PC-9 (cell line): ENCODE measurements at regions not wholly inside any gene's neighbourhood (a gene's known extent, or its start where the extent isn't known, plus 50 kb on each side); places are given as distances from the start of the nearest gene placed in this dataset.

Experiments
- BruUV-seq: library from RNA; stranded (reverse); fragments of 400-500 nt; replicated peaks from 2 replicates; lab custom pipeline; 2021; lab: Mats Ljungman, UMichigan
- CTCF ChIA-PET: fragments of 300-600 bp; sonication (Branson Sonifier 250); formaldehyde crosslinking; loops from one replicate; lab custom pipeline; 2022; ENCODE audit warnings: antibody characterized with exemption; lab: Charles Lee
- POLR2A ChIA-PET: fragments of 300-600 bp; sonication (Branson Sonifier 250); formaldehyde crosslinking; loops from one replicate; lab custom pipeline; 2022; ENCODE audit warnings: antibody characterized with exemption; ENCODE audit not compliant: unreplicated experiment; lab: Charles Lee
- DNase-seq, 2 experiments: peaks; one replicate each; pipeline versions ENCODE4 v3.0.0 to v3.0.0-alpha.2; 2015 to 2022; ENCODE audit warnings: mixed read lengths in 1 of 2
- H2AFZ ChIP-seq: fragments of 200-600 bp; sonication (generic); 2 replicates; pipeline ENCODE4 v1.8.1; 2017; ENCODE audit warnings: antibody characterized with exemption
- H3F3A ChIP-seq: fragments of 200-600 bp; sonication (generic); 2 replicates; pipeline ENCODE4 v1.8.1; 2017; ENCODE audit warnings: antibody characterized with exemption, mild to moderate bottlenecking, low read depth; ENCODE audit not compliant: insufficient read depth
- H3K27ac ChIP-seq: fragments of 200-600 bp; sonication (generic); 2 replicates; pipeline ENCODE4 v1.6.1; 2016; ENCODE audit warnings: mixed run types
- H3K27me3 ChIP-seq: fragments of 200-600 bp; sonication (generic); 2 replicates; pipeline ENCODE4 v1.6.1; 2016; ENCODE audit warnings: low read depth, mixed run types; ENCODE audit not compliant: insufficient read depth
- H3K36me3 ChIP-seq: fragments of 200-600 bp; sonication (generic); 2 replicates; pipeline ENCODE4 v1.6.1; 2016; ENCODE audit warnings: low read depth, mixed run types
- H3K4me1 ChIP-seq: fragments of 200-600 bp; sonication (generic); replicated peaks from 2 replicates; pipeline ENCODE4 v1.6.1; 2016; ENCODE audit warnings: mixed run types; ENCODE audit not compliant: insufficient read depth
- H3K4me2 ChIP-seq: fragments of 200-600 bp; sonication (generic); 2 replicates; pipeline ENCODE4 v1.6.1; 2017; ENCODE audit warnings: mixed run types
- H3K4me3 ChIP-seq: fragments of 200-600 bp; sonication (generic); 2 replicates; pipeline ENCODE4 v1.6.1; 2016; ENCODE audit warnings: mixed run types
- H3K79me2 ChIP-seq: fragments of 200-600 bp; sonication (generic); 2 replicates; pipeline ENCODE4 v1.6.1; 2017; ENCODE audit warnings: low read depth, mixed run types
- H3K9me2 ChIP-seq: fragments of 200-600 bp; sonication (generic); 2 replicates; pipeline ENCODE4 v1.8.1; 2017; ENCODE audit warnings: mild to moderate bottlenecking; ENCODE audit not compliant: insufficient read depth
- H3K9me3 ChIP-seq: fragments of 200-600 bp; sonication (generic); 2 replicates; pipeline ENCODE4 v1.8.1; 2016; ENCODE audit warnings: low read depth; ENCODE audit not compliant: insufficient read depth
- H4K20me1 ChIP-seq: fragments of 200-600 bp; sonication (generic); 2 replicates; pipeline ENCODE4 v1.8.1; 2017; ENCODE audit not compliant: insufficient read depth
- CTCF ChIP-seq: fragments of 200-600 bp; sonication (generic); conservative IDR thresholded peaks from 2 replicates; pipeline ENCODE4 v1.6.1; 2017; ENCODE audit warnings: mixed run types, antibody characterized with exemption, mild to moderate bottlenecking, moderate library complexity
- EZH2 ChIP-seq: fragments of 200-600 bp; sonication (generic); IDR thresholded peaks from 2 replicates; pipeline ENCODE4 v1.8.0; 2017; ENCODE audit warnings: antibody characterized with exemption, low read depth
- intact Hi-C: fragments of 100-400 bp; cut with micrococcal nuclease; formaldehyde crosslinking; loops from one replicate; pipeline ENCODE4 v1.10.0; 2022; ENCODE audit not compliant: unreplicated experiment

GRCh38 chr15:70385711-70386110 lies 288.0 kb upstream of the TLE3 start:
- TF ChIP-seq EZH2, result no peak
- no peak for TF ChIP-seq CTCF
- ChIA-PET CTCF (no interaction called here), POLR2A (interaction anchor here (0.6 kb wide), 1 partner anchor 163 kb away, joined by 3 read pairs; no protein-coding TSS in a partner anchor)
- Histone ChIP-seq H3K27ac (no peak overlapping the region), H3F3A (no peaks in the 10 kb centered on the region), H3K79me2 (no peaks in the 10 kb centered on the region), H2AFZ (no peak overlapping the region), H3K9me2 (no peaks in the 10 kb centered on the region), H3K36me3 (no peaks in the 10 kb centered on the region), H3K27me3 (no peaks in the 10 kb centered on the region), H3K9me3 (no peaks in the 10 kb centered on the region), H3K4me3 (no peak overlapping the region), H4K20me1 (no peaks in the 10 kb centered on the region), H3K4me2 (no peak overlapping the region), H3K4me1 (no peaks in the 10 kb centered on the region)
- DNase-seq, result no peak
- BruUV-seq, result no TSS peak
- intact Hi-C loops, result no loop called here

- intact Hi-C loops, result no loop called here
- TF ChIP-seq CTCF, result no peak
- TF ChIP-seq EZH2, result no peak
- H2AFZ ChIP-seq, result no peak overlapping the region
- no peaks in the 10 kb centered on the region for H3K9me2 ChIP-seq
- ChIA-PET CTCF (no interaction called here), POLR2A (interaction anchor here (0.6 kb wide), 1 partner anchor 162 kb away, joined by 3 read pairs; no protein-coding TSS in a partner anchor)
- H3K4me3 ChIP-seq, result no peak overlapping the region
- BruUV-seq, result no TSS peak
- H3K27me3 ChIP-seq, result no peaks in the 10 kb centered on the region
- H3K36me3 ChIP-seq, result no peaks in the 10 kb centered on the region
- H3K9me3 ChIP-seq, result no peaks in the 10 kb centered on the region
- no peak for DNase-seq
- no peaks in the 10 kb centered on the region for H3K79me2 ChIP-seq
- no peaks in the 10 kb centered on the region for H3F3A ChIP-seq
- no peaks in the 10 kb centered on the region for H4K20me1 ChIP-seq
- H3K4me1 ChIP-seq, result no peaks in the 10 kb centered on the region
- H3K4me2 ChIP-seq, result no peak overlapping the region
- no peak overlapping the region for H3K27ac ChIP-seq
Observed at GRCh38 chr15:70385052-70385451, 287.3 kb upstream of the TLE3 start.

GRCh38 chr15:70383856-70384255 lies 286.1 kb upstream of the TLE3 start:
- intact Hi-C loops, result no loop called here
- Histone ChIP-seq H3K79me2 (no peaks in the 10 kb centered on the region), H3K36me3 (no peaks in the 10 kb centered on the region), H4K20me1 (no peaks in the 10 kb centered on the region), H3K9me3 (no peaks in the 10 kb centered on the region), H3K4me1 (no peaks in the 10 kb centered on the region), H3K4me3 (no peak overlapping the region), H3K4me2 (no peak overlapping the region), H3K27me3 (no peaks in the 10 kb centered on the region), H3K27ac (no peak overlapping the region), H2AFZ (no peak overlapping the region), H3K9me2 (no peaks in the 10 kb centered on the region), H3F3A (no peaks in the 10 kb centered on the region)
- TF ChIP-seq CTCF (no peak), EZH2 (no peak)
- ChIA-PET CTCF (no interaction called here), POLR2A (no interaction called here)
- DNase-seq, result no peak
- BruUV-seq, result no TSS peak
